Tibial nerve (tissue), 4 donors: ENCODE measurements at regions not wholly inside any gene's neighbourhood (a gene's known extent, or its start where the extent isn't known, plus 50 kb on each side); places are given as distances from the start of the nearest gene placed in this dataset.

ENCODE experiments used
- EP300 ChIP-seq, 2 donors: sonication (generic); formaldehyde crosslinking; IDR thresholded peaks; one replicate each; pipeline ENCODE4 v1.6.1; 2017; ENCODE audit warnings: antibody characterized with exemption in 2 of 2, mild to moderate bottlenecking in 1 of 2
- POLR2A ChIP-seq, 2 donors: fragments of 450-650 bp; IDR thresholded peaks; one replicate each; pipeline ENCODE4 v1.6.1; 2017; ENCODE audit warnings: antibody characterized with exemption in 2 of 2, mild to moderate bottlenecking in 2 of 2, moderate library complexity in 2 of 2
- TF ChIP-seq, protein P1 (sequence below), 5 experiments: fragments of 200-600 bp in 3 of 5; fragments of 450-650 bp in 2 of 5; sonication (generic) in 3 of 5; IDR thresholded peaks; one replicate each; pipeline ENCODE4 v1.5.1; 2016 to 2019; ENCODE audit warnings: antibody characterized with exemption in 5 of 5, mild to moderate bottlenecking in 3 of 5, moderate library complexity in 2 of 5

DNA sequence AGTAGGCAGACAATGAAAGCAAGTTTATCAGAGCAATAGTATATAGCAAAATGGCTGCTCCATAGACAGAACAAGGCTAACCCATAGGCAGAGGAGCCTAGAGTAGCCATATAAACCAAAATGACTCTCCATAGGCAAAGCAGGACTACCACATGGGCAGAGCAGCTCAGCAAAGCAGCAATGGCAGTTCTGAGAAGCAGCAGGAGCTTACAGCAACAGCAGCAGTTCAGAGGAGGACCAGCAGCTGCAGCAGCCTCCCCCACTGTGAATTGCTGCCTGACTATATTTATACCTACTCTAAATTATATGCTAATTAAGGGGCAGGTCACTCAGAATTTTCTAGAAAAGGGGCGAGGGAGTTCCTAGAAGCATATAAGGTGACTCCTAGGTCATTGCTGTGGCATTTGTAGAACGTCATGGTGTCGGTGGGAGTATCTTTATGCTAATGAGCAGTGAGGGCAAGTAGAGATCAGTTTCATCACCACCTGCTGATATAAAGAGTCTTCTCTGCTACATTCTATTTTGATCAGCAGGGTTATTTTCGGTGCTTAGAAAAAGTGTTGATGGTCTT, 1115.5 kb downstream of the DTWD2 start:
- TF ChIP-seq, protein P1, sequence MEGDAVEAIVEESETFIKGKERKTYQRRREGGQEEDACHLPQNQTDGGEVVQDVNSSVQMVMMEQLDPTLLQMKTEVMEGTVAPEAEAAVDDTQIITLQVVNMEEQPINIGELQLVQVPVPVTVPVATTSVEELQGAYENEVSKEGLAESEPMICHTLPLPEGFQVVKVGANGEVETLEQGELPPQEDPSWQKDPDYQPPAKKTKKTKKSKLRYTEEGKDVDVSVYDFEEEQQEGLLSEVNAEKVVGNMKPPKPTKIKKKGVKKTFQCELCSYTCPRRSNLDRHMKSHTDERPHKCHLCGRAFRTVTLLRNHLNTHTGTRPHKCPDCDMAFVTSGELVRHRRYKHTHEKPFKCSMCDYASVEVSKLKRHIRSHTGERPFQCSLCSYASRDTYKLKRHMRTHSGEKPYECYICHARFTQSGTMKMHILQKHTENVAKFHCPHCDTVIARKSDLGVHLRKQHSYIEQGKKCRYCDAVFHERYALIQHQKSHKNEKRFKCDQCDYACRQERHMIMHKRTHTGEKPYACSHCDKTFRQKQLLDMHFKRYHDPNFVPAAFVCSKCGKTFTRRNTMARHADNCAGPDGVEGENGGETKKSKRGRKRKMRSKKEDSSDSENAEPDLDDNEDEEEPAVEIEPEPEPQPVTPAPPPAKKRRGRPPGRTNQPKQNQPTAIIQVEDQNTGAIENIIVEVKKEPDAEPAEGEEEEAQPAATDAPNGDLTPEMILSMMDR (IDR thresholded peaks at IDR 0.05): no peak
- no peak for TF ChIP-seq EP300 (IDR thresholded peaks at IDR 0.05)
- TF ChIP-seq POLR2A (IDR thresholded peaks at IDR 0.05): no peak
